Duodenal mucosa (tissue), 2 donors: ENCODE measurements at regions not wholly inside any gene's neighbourhood (a gene's known extent, or its start where the extent isn't known, plus 50 kb on each side); places are given as distances from the start of the nearest gene placed in this dataset.

Experiments used
- H3K27ac ChIP-seq: one replicate; pipeline ENCODE4 v1.7.0; 2013; ENCODE audit warnings: low read depth, low read length
- H3K27me3 ChIP-seq, 2 donors: one replicate each; pipeline ENCODE4 v1.7.0; 2013; ENCODE audit warnings: low read length in 2 of 2, control low read depth in 1 of 2; ENCODE audit not compliant: insufficient read depth in 2 of 2, control insufficient read depth in 1 of 2
- H3K36me3 ChIP-seq, 2 donors: one replicate each; pipeline ENCODE4 v1.7.0; 2013; ENCODE audit warnings: low read length in 2 of 2, control low read depth in 1 of 2; ENCODE audit not compliant: insufficient read depth in 2 of 2, control insufficient read depth in 1 of 2
- H3K4me1 ChIP-seq, 2 donors: one replicate each; pipeline ENCODE4 v1.7.0; 2013; ENCODE audit warnings: low read length in 2 of 2, control low read depth in 1 of 2; ENCODE audit not compliant: insufficient read depth in 2 of 2, control insufficient read depth in 1 of 2
- H3K4me3 ChIP-seq, 2 donors: one replicate each; pipeline ENCODE4 v1.7.0; 2013; ENCODE audit warnings: low read length in 2 of 2, low read depth in 1 of 2
- H3K9ac ChIP-seq, 2 donors: one replicate each; pipeline ENCODE4 v1.7.0; 2013; ENCODE audit warnings: low read length in 2 of 2, low read depth in 1 of 2
- H3K9me3 ChIP-seq, 2 donors: one replicate each; pipeline ENCODE4 v1.7.0; 2013; ENCODE audit warnings: low read length in 2 of 2, control low read depth in 1 of 2; ENCODE audit not compliant: control insufficient read depth in 1 of 2

DNA sequence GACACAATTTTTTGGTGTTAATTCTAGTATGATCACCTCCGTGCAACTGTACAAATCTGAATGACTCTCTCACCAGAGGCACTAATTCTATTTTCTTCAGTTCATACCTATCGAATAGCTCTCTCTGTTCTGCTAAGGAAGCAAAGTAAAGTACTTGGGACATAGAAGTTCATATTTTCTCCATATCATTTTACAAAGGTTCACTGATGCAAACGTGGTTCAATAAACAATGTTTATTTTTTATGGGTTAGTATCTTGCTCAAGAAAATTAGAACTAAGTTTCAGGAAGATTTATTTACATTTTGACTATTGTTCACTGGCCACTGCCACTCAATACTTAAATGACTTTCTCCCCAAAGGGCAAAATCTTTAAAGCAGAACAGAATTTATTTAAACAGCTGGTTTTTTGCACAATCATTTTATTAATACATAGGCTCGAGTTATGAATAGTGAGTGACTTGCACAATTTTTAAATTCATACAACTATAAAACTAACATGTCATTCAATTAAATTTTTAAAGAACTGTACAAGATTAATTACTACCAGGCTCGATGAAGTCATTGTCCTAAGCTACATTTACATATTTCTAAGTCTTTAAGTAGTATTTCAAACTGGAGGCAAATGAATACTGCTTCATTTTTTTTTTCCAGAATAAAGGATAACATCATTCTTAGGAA lies 255.8 kb downstream of the C16orf95 start:
- Histone ChIP-seq H3K27ac (no peak overlapping the region), H3K27me3 (peaks cover 0 to 4% of the 10 kb centered on the region in 2 donors), H3K4me3 (no peak overlapping the region), H3K4me1 (peaks cover 0 to 4% of the 10 kb centered on the region in 2 donors), H3K9ac (no peak overlapping the region), H3K36me3 (no peaks in the 10 kb centered on the region), H3K9me3 (no peaks in the 10 kb centered on the region)

GRCh38 chr16:87062569-87063442 lies 254.4 kb downstream of the C16orf95 start:
- H3K36me3 ChIP-seq, result no peaks in the 10 kb centered on the region
- H3K4me1 ChIP-seq, result peaks cover 0 to 4% of the 10 kb centered on the region in 2 donors
- H3K27me3 ChIP-seq, result peaks cover 0 to 4% of the 10 kb centered on the region in 2 donors
- no peaks in the 10 kb centered on the region for H3K9me3 ChIP-seq
- H3K9ac ChIP-seq, result no peak overlapping the region
- H3K27ac ChIP-seq, result no peak overlapping the region
- H3K4me3 ChIP-seq, result no peak overlapping the region

- Histone ChIP-seq H3K4me3 (no peak overlapping the region), H3K36me3 (no peaks in the 10 kb centered on the region), H3K27ac (no peak overlapping the region), H3K9me3 (no peaks in the 10 kb centered on the region), H3K9ac (no peak overlapping the region), H3K4me1 (peaks cover 0 to 4% of the 10 kb centered on the region in 2 donors), H3K27me3 (peaks cover 0 to 4% of the 10 kb centered on the region in 2 donors)
Measured at GRCh38 chr16:87063543-87063942, 253.6 kb downstream of the C16orf95 start.

DNA sequence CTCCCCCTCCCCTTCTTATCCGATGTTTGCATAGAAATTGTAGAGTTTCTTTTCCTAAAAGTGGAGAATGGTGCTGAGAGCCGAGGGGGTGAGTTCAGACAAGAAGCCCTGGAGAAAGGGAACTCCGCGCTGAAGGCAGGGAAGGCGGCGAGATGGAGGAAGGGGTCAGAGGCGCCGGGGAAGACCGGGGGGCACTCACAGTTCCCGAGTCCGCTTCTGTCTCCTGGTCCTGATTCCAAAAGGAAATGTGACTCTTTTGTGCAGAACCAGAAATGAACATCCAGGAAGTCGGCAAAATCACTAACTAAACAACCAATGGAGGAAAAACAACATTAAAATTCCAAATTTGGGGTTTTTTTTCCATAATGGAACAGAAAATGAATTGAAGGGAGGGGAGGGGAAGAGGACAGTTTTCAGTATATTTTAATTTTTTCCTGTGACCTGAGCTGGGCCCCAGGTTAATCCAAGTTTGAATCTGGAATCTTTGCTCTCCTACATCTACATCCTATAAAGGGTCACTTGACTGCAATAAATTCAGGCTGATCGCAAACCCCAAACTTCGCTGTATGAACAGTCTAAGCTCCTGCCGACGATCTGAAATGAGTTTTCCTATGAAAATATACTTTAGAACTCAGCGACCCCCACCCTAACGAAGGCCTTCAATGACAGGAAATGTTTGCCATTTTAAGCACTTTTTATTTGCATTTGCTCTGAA lies 252.3 kb downstream of the C16orf95 start:
- Histone ChIP-seq H3K4me1 (peaks cover 0 to 1% of the 10 kb centered on the region in 2 donors), H3K4me3 (no peak overlapping the region), H3K27me3 (peaks cover 0 to 4% of the 10 kb centered on the region in 2 donors), H3K27ac (no peak overlapping the region), H3K9me3 (no peaks in the 10 kb centered on the region), H3K36me3 (no peaks in the 10 kb centered on the region), H3K9ac (no peak overlapping the region)

DNA sequence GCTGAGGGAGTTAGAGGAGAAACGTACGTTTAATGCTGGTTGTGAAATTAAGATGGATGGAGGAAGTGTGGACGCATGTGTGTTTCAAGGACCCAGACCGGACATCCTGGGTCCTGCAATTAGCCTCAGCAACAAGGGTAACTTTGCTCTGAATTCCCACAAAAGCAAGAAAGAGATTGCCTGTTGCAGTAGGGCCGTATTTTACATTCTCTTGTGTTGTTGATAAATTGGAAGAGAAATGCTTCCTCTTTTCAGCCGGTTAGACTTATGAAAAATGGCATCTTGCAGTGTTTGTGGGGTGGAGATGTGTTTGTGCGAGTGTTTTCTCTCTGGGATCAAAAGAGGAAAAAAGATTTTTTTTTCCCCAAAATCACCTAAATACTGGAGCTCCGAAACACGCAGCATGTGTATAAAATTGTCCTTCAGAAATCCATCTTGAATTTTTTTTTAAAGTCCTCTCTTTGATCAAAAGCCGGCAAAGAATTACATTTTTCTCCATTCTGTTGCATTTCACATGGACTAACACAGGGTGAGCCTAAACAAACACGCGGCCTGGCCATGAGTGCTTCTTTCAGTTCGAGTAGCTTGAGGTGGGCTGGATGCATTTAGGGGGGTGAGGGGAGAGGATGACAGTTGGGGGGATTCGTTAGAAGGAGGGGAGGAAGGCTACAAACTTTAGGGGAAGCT lies 251.6 kb downstream of the C16orf95 start:
- Histone ChIP-seq H3K27me3 (peaks cover 0 to 4% of the 10 kb centered on the region in 2 donors), H3K9ac (no peak overlapping the region), H3K9me3 (no peaks in the 10 kb centered on the region), H3K36me3 (no peaks in the 10 kb centered on the region), H3K4me1 (no peaks in the 10 kb centered on the region), H3K27ac (no peak overlapping the region), H3K4me3 (no peak overlapping the region)

DNA sequence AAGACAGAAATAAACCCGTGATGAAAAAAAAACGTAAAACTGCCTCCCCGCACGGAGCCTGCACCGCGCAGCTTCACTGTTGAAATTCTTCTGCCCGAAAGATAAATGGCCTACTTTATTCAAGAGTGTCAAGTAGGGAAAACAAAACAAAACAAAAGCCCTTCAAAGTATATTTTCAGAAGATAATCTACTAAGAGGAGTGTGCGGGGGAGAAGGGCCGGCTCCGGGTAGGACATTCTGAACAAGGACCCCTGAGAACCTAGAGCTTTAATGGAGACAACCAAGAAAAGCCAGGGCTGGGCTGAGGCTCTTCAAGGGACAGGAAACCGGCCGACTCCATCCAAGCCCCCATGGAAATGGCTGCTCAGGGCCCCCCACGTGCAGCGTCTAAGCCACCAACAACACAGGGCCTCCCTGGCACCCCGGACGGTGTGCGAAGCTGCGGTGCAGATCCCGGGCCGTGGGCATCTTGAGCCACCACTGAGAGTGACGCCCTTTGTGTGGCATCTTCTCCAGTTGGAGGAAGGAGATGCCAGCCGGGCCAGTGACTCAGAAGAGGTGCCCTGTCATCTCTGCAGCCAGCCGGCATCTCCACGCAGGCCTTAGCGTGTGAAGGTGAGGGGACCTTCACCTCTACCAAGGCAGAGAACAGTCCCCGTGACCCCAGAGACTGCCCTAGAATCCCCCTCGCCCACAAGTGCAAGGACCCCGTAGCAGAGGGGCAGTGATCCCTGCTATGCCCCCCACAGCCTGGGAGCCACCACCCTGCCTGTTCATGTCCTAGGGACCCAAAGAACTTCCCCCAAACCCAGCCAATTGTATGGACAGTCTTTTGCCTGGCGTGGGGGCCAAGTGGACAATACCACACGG lies 250.8 kb downstream of the C16orf95 start:
- Histone ChIP-seq H3K9ac (no peak overlapping the region), H3K36me3 (no peaks in the 10 kb centered on the region), H3K9me3 (no peaks in the 10 kb centered on the region), H3K27ac (no peak overlapping the region), H3K4me1 (no peaks in the 10 kb centered on the region), H3K4me3 (no peak overlapping the region), H3K27me3 (peaks cover 0 to 4% of the 10 kb centered on the region in 2 donors)

- Histone ChIP-seq H3K4me3 (no peak overlapping the region), H3K27me3 (peaks cover 0 to 2% of the 10 kb centered on the region in 2 donors), H3K9me3 (no peaks in the 10 kb centered on the region), H3K36me3 (no peaks in the 10 kb centered on the region), H3K9ac (no peak overlapping the region), H3K27ac (no peak overlapping the region), H3K4me1 (no peaks in the 10 kb centered on the region)
Measured at GRCh38 chr16:87067003-87067556, 250.1 kb downstream of the C16orf95 start.

DNA sequence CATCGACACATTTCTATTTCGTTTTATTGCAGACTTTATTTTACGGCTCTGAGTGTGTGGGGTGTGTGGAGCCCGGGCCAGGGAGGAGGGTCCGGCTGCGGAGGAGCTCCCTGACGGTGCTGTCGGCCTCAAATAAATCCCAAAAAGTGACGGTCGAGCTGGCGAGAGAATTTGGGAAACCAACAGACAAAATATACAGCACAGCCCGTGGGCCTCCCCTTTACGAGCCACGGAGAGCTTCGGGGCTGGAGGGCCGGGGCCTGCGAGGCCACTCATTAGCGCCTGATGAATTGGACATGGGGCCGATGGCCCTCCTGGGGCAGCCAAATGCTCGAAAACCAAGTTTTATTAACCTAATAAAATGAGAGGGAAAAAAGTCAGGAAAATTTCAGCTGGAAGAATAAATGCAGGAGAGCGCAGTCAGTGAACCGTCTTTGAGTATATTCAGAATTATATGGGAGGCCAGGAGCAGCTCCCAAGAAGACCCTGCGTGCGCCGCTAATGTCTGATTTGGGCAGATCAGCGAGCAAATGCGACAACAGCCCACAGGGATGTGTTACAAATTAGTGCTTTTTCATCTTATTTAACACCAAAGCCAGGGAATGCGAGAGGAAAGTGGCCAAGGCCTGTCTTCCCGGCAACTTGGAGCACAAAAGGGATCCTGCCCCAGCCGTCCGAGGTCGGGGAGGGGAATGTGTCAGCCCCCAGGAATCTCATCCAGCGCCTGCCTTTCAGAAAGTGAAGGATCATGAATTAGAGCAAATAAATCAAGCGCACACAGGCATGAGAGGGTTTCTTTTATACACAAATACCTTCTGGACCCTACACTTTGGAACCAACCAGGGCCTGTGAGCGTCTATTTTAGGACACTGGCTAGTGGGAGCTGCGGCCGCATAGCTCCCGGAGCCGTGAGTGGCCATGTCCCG lies 249.1 kb downstream of the C16orf95 start:
- Histone ChIP-seq H3K9ac (no peak overlapping the region), H3K4me3 (no peak overlapping the region), H3K27ac (no peak overlapping the region), H3K27me3 (no peaks in the 10 kb centered on the region), H3K36me3 (no peaks in the 10 kb centered on the region), H3K9me3 (no peaks in the 10 kb centered on the region), H3K4me1 (no peaks in the 10 kb centered on the region)
